H9 (cell line): ENCODE measurements at regions not wholly inside any gene's neighbourhood (a gene's known extent, or its start where the extent isn't known, plus 50 kb on each side); places are given as distances from the start of the nearest gene placed in this dataset.

Source experiments
- DNase-seq: peaks from one replicate; pipeline ENCODE4 v3.0.0-alpha.2; 2017
- H2AFZ ChIP-seq: one replicate; pipeline ENCODE4 v1.6.1; 2013; ENCODE audit warnings: mild to moderate bottlenecking, low read length, control low read depth, moderate library complexity
- H2AK5ac ChIP-seq: 2 replicates; pipeline ENCODE4 v1.6.1; 2013; ENCODE audit warnings: low read length, control low read depth, mixed read lengths; ENCODE audit not compliant: insufficient read length
- H2BK120ac ChIP-seq: one replicate; pipeline ENCODE4 v1.6.1; 2013; ENCODE audit warnings: low read depth, mild to moderate bottlenecking, low read length, control low read depth, inconsistent platforms; ENCODE audit not compliant: poor library complexity, severe bottlenecking
- H2BK12ac ChIP-seq: 2 replicates; pipeline ENCODE4 v1.6.1; 2013; ENCODE audit warnings: low read length, control low read depth, mixed read lengths, low read depth; ENCODE audit not compliant: insufficient read length
- H2BK15ac ChIP-seq: 2 replicates; pipeline ENCODE4 v1.6.1; 2013; ENCODE audit warnings: low read depth, low read length, control low read depth
- H2BK20ac ChIP-seq: one replicate; pipeline ENCODE4 v1.6.1; 2013; ENCODE audit warnings: low read depth, mild to moderate bottlenecking, low read length, control low read depth, inconsistent platforms; ENCODE audit not compliant: poor library complexity, severe bottlenecking
- H2BK5ac ChIP-seq: 2 replicates; pipeline ENCODE4 v1.6.1; 2013; ENCODE audit warnings: low read length, control low read depth, mixed read lengths; ENCODE audit not compliant: insufficient read length
- H3K14ac ChIP-seq: 2 replicates; pipeline ENCODE4 v1.6.1; 2013; ENCODE audit warnings: low read length, control low read depth; ENCODE audit not compliant: insufficient read depth
- H3K18ac ChIP-seq: 2 replicates; pipeline ENCODE4 v1.6.1; 2013; ENCODE audit warnings: low read depth, mild to moderate bottlenecking, mixed read lengths, low read length, control low read depth; ENCODE audit not compliant: insufficient read length
- H3K23ac ChIP-seq: 2 replicates; pipeline ENCODE4 v1.6.1; 2013; ENCODE audit warnings: low read length, control low read depth, mixed read lengths, low read depth; ENCODE audit not compliant: insufficient read length
- H3K23me2 ChIP-seq: 2 replicates; pipeline ENCODE4 v1.6.1; 2013; ENCODE audit warnings: low read depth, mild to moderate bottlenecking, mixed read lengths, low read length, control low read depth; ENCODE audit not compliant: insufficient read length, poor library complexity, severe bottlenecking
- H3K27ac ChIP-seq: 2 replicates; pipeline ENCODE4 v1.5.1; 2013; ENCODE audit warnings: low read length, control low read depth, mixed read lengths, low read depth; ENCODE audit not compliant: insufficient read length
- H3K27me3 ChIP-seq: 2 replicates; pipeline ENCODE4 v1.6.1; 2013; ENCODE audit warnings: low read length, control low read depth, inconsistent platforms; ENCODE audit not compliant: insufficient read depth
- H3K4ac ChIP-seq: 2 replicates; pipeline ENCODE4 v1.6.1; 2013; ENCODE audit warnings: low read depth, mild to moderate bottlenecking, control low read depth, inconsistent platforms, low read length, moderate library complexity
- H3K4me1 ChIP-seq: 2 replicates; pipeline ENCODE4 v1.6.1; 2013; ENCODE audit warnings: low read length, control low read depth, inconsistent platforms; ENCODE audit not compliant: insufficient read depth
- H3K4me2 ChIP-seq: 2 replicates; pipeline ENCODE4 v1.6.1; 2013; ENCODE audit warnings: low read length, control low read depth, mixed read lengths; ENCODE audit not compliant: insufficient read length, insufficient read depth
- H3K56ac ChIP-seq: 2 replicates; pipeline ENCODE4 v1.6.1; 2013; ENCODE audit warnings: low read depth, mild to moderate bottlenecking, mixed read lengths, low read length, control low read depth; ENCODE audit not compliant: insufficient read length
- H3K79me1 ChIP-seq: 2 replicates; pipeline ENCODE4 v1.6.1; 2013; ENCODE audit warnings: low read depth, mild to moderate bottlenecking, moderate library complexity, low read length, control low read depth, inconsistent platforms; ENCODE audit not compliant: insufficient read depth, poor library complexity, severe bottlenecking
- H3K79me2 ChIP-seq: 2 replicates; pipeline ENCODE4 v1.6.1; 2013; ENCODE audit warnings: low read length, control low read depth, inconsistent platforms; ENCODE audit not compliant: insufficient read depth
- H3K9ac ChIP-seq: 2 replicates; pipeline ENCODE4 v1.6.1; 2013; ENCODE audit warnings: low read length, control low read depth, mixed read lengths; ENCODE audit not compliant: insufficient read length; ENCODE audit errors: extremely low read depth
- H3K9me3 ChIP-seq: one replicate; pipeline ENCODE4 v1.6.1; 2013; ENCODE audit warnings: low read depth, low read length, inconsistent platforms; ENCODE audit not compliant: control insufficient read depth
- H3T11ph ChIP-seq: one replicate; pipeline ENCODE4 v1.6.1; 2013; ENCODE audit warnings: mild to moderate bottlenecking, low read length, control low read depth, inconsistent platforms
- H4K20me1 ChIP-seq: one replicate; pipeline ENCODE4 v1.6.1; 2013; ENCODE audit not compliant: control insufficient read depth, insufficient read length, insufficient read depth
- H4K5ac ChIP-seq: 2 replicates; pipeline ENCODE4 v1.6.1; 2013; ENCODE audit warnings: low read depth, mild to moderate bottlenecking, mixed read lengths, low read length, control low read depth; ENCODE audit not compliant: insufficient read length
- H4K8ac ChIP-seq: replicated peaks from 2 replicates; pipeline ENCODE4 v1.6.1; 2013; ENCODE audit warnings: low read length, control low read depth, mixed read lengths, low read depth; ENCODE audit not compliant: insufficient read length
- H4K91ac ChIP-seq: 2 replicates; pipeline ENCODE4 v1.6.1; 2013; ENCODE audit warnings: low read depth, mild to moderate bottlenecking, moderate library complexity, mixed read lengths, low read length, control low read depth; ENCODE audit not compliant: insufficient read length
- H3K27ac Mint-ChIP-seq, 3 experiments: 2 replicates in 2 of 3; 3 replicates in 1 of 3; pipeline ENCODE4 v1.8.0; 2020 to 2021; ENCODE audit warnings: mixed read lengths in 3 of 3, mild to moderate bottlenecking in 1 of 3, moderate library complexity in 1 of 3
- H3K27me3 Mint-ChIP-seq: 2 replicates; pipeline ENCODE4 v1.8.0; 2021; ENCODE audit warnings: low read depth, mild to moderate bottlenecking, moderate library complexity, mixed read lengths
- H3K36me3 Mint-ChIP-seq, 3 experiments: 2 replicates in 2 of 3; 3 replicates in 1 of 3; pipeline ENCODE4 v1.8.0; 2020 to 2021; ENCODE audit warnings: low read depth in 3 of 3, mixed read lengths in 3 of 3; ENCODE audit not compliant: insufficient read depth in 1 of 3
- H3K4me1 Mint-ChIP-seq, 2 experiments: 2 replicates each; pipeline ENCODE4 v1.8.0; 2020; ENCODE audit warnings: mixed read lengths in 2 of 2
- H3K4me3 Mint-ChIP-seq, 2 experiments: 2 replicates in 1 of 2; 3 replicates in 1 of 2; pipeline ENCODE4 v1.8.0; 2020 to 2021; ENCODE audit warnings: mild to moderate bottlenecking in 2 of 2, mixed read lengths in 2 of 2, moderate library complexity in 1 of 2
- H3K9me3 Mint-ChIP-seq, 2 experiments: 2 replicates in 1 of 2; 3 replicates in 1 of 2; pipeline ENCODE4 v1.8.0; 2020; ENCODE audit warnings: mild to moderate bottlenecking in 2 of 2, mixed read lengths in 2 of 2, moderate library complexity in 1 of 2
- CTCF ChIP-seq: fragments of 200-600 bp; sonication (generic); conservative IDR thresholded peaks from 3 replicates; pipeline ENCODE4 v1.8.0; 2021; ENCODE audit warnings: antibody characterized with exemption, mild to moderate bottlenecking
- WGBS: extraction: QIAGEN DNeasy Blood & Tissue Kit; methylation state at CpG from one replicate; pipeline ENCODE4 v1.1.7; 2013; ENCODE audit warnings: missing lambda C conversion rate, low lambda C conversion rate, mixed read lengths; ENCODE audit not compliant: insufficient read length; ENCODE audit errors: extremely low coverage; 5-methylcytosine and 5-hydroxymethylcytosine counted together

- peaks cover 3 to 10% of the 10 kb centered on the region in 2 experiments for H3K4me1 Mint-ChIP-seq
- H4K20me1 ChIP-seq: no peaks in the 10 kb centered on the region
- H2BK120ac ChIP-seq: no peak overlapping the region
- H3K4me1 ChIP-seq: peaks cover 4% of the 10 kb centered on the region; the same call in 1 of the 2 replicates
- peaks cover 3 to 12% of the 10 kb centered on the region in 2 experiments; a peak in 4 of 5 replicates for H3K9me3 Mint-ChIP-seq
- no peak overlapping the region for H3K4me2 ChIP-seq
- no peak overlapping the region for H2AK5ac ChIP-seq
- no peak for DNase-seq
- H2BK5ac ChIP-seq: no peak overlapping the region
- H3K23me2 ChIP-seq: no peaks in the 10 kb centered on the region
- peaks cover 9% of the 10 kb centered on the region for H3K27me3 Mint-ChIP-seq
- no peak overlapping the region for H2BK20ac ChIP-seq
- no peak overlapping the region for H4K91ac ChIP-seq
- no peaks in the 10 kb centered on the region for H3K9me3 ChIP-seq
- H3K4ac ChIP-seq: no peak overlapping the region
- H3K27ac ChIP-seq: no peak overlapping the region
- H3K27ac Mint-ChIP-seq: no peak overlapping the region
- H3K23ac ChIP-seq: no peak overlapping the region
- H3K14ac ChIP-seq: no peak overlapping the region
- H3K36me3 Mint-ChIP-seq: peaks cover 0 to 9% (median 6%) of the 10 kb centered on the region in 3 experiments; a peak in 4 of 7 replicates
- H2AFZ ChIP-seq: no peak overlapping the region
- H4K5ac ChIP-seq: no peak overlapping the region
- WGBS: no CpG with 5 or more reads among the region's 4 CpGs
- H3K9ac ChIP-seq: no peak overlapping the region
- H2BK12ac ChIP-seq: no peak overlapping the region
- no peak overlapping the region for H3K56ac ChIP-seq
- no peaks in the 10 kb centered on the region for H3K79me1 ChIP-seq
- no peak for TF ChIP-seq CTCF
- H2BK15ac ChIP-seq: no peak overlapping the region
- H3K18ac ChIP-seq: no peak overlapping the region
- no peaks in the 10 kb centered on the region for H3K79me2 ChIP-seq
- no peaks in the 10 kb centered on the region for H3K27me3 ChIP-seq
- H4K8ac ChIP-seq: no peak overlapping the region
- H3K4me3 Mint-ChIP-seq: no peak overlapping the region
- H3T11ph ChIP-seq: no peak overlapping the region
These were observed 130.4 kb upstream of the PARP11 start for GRCh38 chr12:4003576-4003975.
